Nephron (organoid): ENCODE measurements at regions not wholly inside any gene's neighbourhood (a gene's known extent, or its start where the extent isn't known, plus 50 kb on each side); places are given as distances from the start of the nearest gene placed in this dataset.
"Not testable (repeated sequence)": the region's sequence is repeated elsewhere in the genome, so short reads cannot be mapped to it uniquely, and the experiment has no call there.

ENCODE experiments used
- H3K27ac Mint-ChIP-seq, 3 experiments: 2 replicates each; pipeline ENCODE4 v1.8.0; 2020; ENCODE audit warnings: mixed read lengths in 3 of 3, mild to moderate bottlenecking in 2 of 3, moderate library complexity in 1 of 3
- H3K27me3 Mint-ChIP-seq: 2 replicates; pipeline ENCODE4 v1.8.0; 2021; ENCODE audit warnings: low read depth, mild to moderate bottlenecking, moderate library complexity, mixed read lengths
- H3K36me3 Mint-ChIP-seq: 2 replicates; pipeline ENCODE4 v1.8.0; 2020; ENCODE audit warnings: low read depth, mixed read lengths
- H3K4me1 Mint-ChIP-seq: 2 replicates; pipeline ENCODE4 v1.8.0; 2020; ENCODE audit warnings: mixed read lengths
- H3K4me3 Mint-ChIP-seq, 3 experiments: 2 replicates each; pipeline ENCODE4 v1.8.0; 2020; ENCODE audit warnings: mild to moderate bottlenecking in 3 of 3, mixed read lengths in 3 of 3, moderate library complexity in 2 of 3
- H3K9me3 Mint-ChIP-seq: 2 replicates; pipeline ENCODE4 v1.8.0; 2020; ENCODE audit warnings: mixed read lengths
- CTCF ChIP-seq, 3 experiments: fragments of 200-600 bp; sonication (generic); IDR thresholded peaks; one replicate each; pipeline ENCODE4 v1.5.0; 2021; ENCODE audit warnings: antibody characterized with exemption in 3 of 3; ENCODE audit not compliant: unreplicated experiment in 3 of 3

DNA sequence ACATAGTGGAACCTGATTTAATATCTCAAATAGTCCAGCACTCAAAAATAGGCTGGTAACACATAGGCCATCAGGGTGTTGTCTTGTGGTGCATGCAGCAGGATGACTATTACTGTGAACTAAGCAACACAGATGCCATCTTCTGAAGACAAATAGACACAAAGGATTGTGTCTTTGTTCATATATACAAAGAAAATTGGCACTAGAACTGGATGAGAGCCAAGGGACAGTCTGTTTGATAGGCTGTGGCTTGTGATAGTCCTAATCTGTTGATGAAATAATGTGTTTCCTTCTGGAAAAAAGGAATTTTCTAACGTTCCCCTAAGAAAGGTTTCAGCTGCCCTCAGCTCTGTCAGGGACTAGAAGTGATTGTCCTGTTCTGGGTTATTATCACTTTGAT is 129.8 kb downstream of the TPBG start:
- Mint-ChIP-seq H3K27me3 (no peaks in the 10 kb centered on the region), H3K9me3 (peaks cover 5% of the 10 kb centered on the region), H3K36me3 (no peaks in the 10 kb centered on the region), H3K4me1 (no peaks in the 10 kb centered on the region), H3K4me3 (no peak overlapping the region), H3K27ac (no peak overlapping the region)
- TF ChIP-seq CTCF (IDR thresholded peaks at IDR 0.05; ENCODE audit: unreplicated experiment in 3 of 3), result no peak

- Mint-ChIP-seq H3K4me3 (no peak overlapping the region), H3K27me3 (no peaks in the 10 kb centered on the region), H3K4me1 (no peaks in the 10 kb centered on the region), H3K9me3 (peaks cover 5% of the 10 kb centered on the region), H3K36me3 (no peaks in the 10 kb centered on the region), H3K27ac (peak overlapping the region in 1 of 3 experiments; percentile 42)
- TF ChIP-seq CTCF (IDR thresholded peaks at IDR 0.05; ENCODE audit: unreplicated experiment in 3 of 3), result no peak
Observed at GRCh38 chr6:82494367-82494766, 130.8 kb downstream of the TPBG start.

DNA sequence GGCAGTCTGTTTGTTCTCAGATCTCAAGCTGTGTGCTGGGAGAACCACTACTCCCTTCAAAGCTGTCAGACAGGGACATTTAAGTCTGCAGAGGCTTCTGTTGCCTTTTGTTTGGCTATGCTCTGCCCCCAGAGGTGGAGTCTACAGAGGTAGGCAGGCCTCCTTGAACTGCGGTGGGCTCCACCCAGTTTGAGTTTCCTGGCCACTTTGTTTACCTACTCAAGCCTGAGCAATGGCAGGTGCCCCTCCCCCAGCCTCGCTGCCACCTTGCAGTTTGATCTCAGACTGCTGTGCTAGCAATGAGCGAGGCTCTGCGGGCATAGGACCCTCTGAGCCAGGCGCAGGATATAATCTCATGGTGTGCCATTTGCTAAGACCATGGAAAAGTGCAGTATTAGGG is 138.3 kb downstream of the TPBG start:
- not testable (repeated sequence) for H3K27me3 Mint-ChIP-seq, H3K4me3 Mint-ChIP-seq

GRCh38 chr6:82506526-82506925 is 142.9 kb downstream of the TPBG start:
- no peak for TF ChIP-seq CTCF (IDR thresholded peaks at IDR 0.05; ENCODE audit: unreplicated experiment in 3 of 3)
- peaks cover 2% of the 10 kb centered on the region for H3K9me3 Mint-ChIP-seq
- H3K36me3 Mint-ChIP-seq, result no peaks in the 10 kb centered on the region
- no peaks in the 10 kb centered on the region for H3K27me3 Mint-ChIP-seq
- H3K4me1 Mint-ChIP-seq, result no peaks in the 10 kb centered on the region
- H3K4me3 Mint-ChIP-seq, result no peak overlapping the region
- H3K27ac Mint-ChIP-seq, result no peak overlapping the region

More for the DNA sequence above, 138.3 kb downstream of the TPBG start:
- H3K4me1 Mint-ChIP-seq, H3K36me3 Mint-ChIP-seq, H3K27ac Mint-ChIP-seq: not testable (repeated sequence)
- peaks cover 15% of the 10 kb centered on the region for H3K9me3 Mint-ChIP-seq

- no peak for TF ChIP-seq CTCF (IDR thresholded peaks at IDR 0.05; ENCODE audit: unreplicated experiment in 3 of 3)
- no peaks in the 10 kb centered on the region for H3K27me3 Mint-ChIP-seq
- H3K27ac Mint-ChIP-seq, result no peak overlapping the region
- no peaks in the 10 kb centered on the region for H3K36me3 Mint-ChIP-seq
- H3K4me1 Mint-ChIP-seq, result no peaks in the 10 kb centered on the region
- H3K4me3 Mint-ChIP-seq, result no peak overlapping the region
- peaks cover 2% of the 10 kb centered on the region for H3K9me3 Mint-ChIP-seq
Observed at GRCh38 chr6:82507112-82507511, 143.5 kb downstream of the TPBG start.

GRCh38 chr6:82511546-82511945 is 147.9 kb downstream of the TPBG start:
- Mint-ChIP-seq H3K9me3 (peaks cover 35% of the 10 kb centered on the region), H3K4me1 (no peaks in the 10 kb centered on the region), H3K36me3 (peaks cover 4% of the 10 kb centered on the region), H3K4me3 (no peak overlapping the region), H3K27ac (no peak overlapping the region), H3K27me3 (no peaks in the 10 kb centered on the region)
- no peak for TF ChIP-seq CTCF (IDR thresholded peaks at IDR 0.05; ENCODE audit: unreplicated experiment in 3 of 3)

DNA sequence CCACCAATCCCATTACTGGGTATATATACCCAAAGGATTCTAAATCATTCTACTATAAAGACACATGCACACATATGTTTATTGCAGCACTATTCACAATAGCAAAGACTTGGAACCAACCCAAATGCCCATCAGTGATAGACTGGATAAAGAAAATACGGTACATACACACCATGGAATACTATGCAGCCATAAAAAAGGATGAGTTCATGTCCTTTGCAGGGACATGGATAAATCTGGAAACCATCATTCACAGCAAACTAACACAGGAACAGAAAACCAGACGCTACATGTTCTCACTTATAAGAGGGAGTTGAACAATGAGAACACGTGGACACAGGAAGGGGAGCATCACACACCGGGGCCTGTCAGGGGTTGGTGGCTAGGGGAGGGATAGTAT is 154.3 kb downstream of the TPBG start:
- peaks cover 32% of the 10 kb centered on the region for H3K9me3 Mint-ChIP-seq

More for the DNA sequence above, 154.3 kb downstream of the TPBG start:
- not testable (repeated sequence) for H3K36me3 Mint-ChIP-seq, H3K27ac Mint-ChIP-seq, H3K4me3 Mint-ChIP-seq, H3K4me1 Mint-ChIP-seq, H3K27me3 Mint-ChIP-seq
